ENCODE measurements at regions not wholly inside any gene's neighbourhood (a gene's known extent, or its start where the extent isn't known, plus 50 kb on each side); places are given as distances from the start of the nearest gene placed in this dataset.
"Not testable (repeated sequence)": the region's sequence is repeated elsewhere in the genome, so short reads cannot be mapped to it uniquely, and the experiment has no call there.

DNA sequence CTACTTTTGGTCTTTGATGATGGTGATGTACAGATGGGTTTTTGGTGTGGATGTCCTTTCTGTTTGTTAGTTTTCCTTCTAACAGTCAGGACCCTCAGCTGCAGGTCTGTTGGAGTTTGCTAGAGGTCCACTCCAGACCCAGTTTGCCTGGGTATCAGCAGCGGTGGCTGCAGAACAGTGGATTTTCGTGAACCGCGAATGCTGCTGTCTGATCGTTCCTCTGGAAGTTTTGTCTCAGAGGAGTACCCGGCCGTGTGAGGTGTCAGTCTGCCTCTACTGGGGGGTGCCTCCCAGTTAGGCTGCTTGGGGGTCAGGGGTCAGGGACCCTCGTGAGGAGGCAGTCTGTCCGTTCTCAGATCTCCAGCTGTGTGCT, 56.6 kb upstream of the TNFAIP8 start:
- not testable (repeated sequence) for H3K4me1 ChIP-seq (ENCODE audit: control insufficient read depth, insufficient read depth, low read length); H3K27ac ChIP-seq (ENCODE audit: low read depth, low read length); H3K4me3 ChIP-seq (ENCODE audit: low read depth, low read length); H3K27me3 ChIP-seq (ENCODE audit: control insufficient read depth, insufficient read depth, low read length); DNase-seq (ENCODE audit: low read depth in 4 of 6, low spot score in 6 of 6); H3K9me3 ChIP-seq (ENCODE audit: control insufficient read depth, insufficient read depth, low read length); H3K36me3 ChIP-seq (ENCODE audit: control insufficient read depth, insufficient read depth, low read length)
- WGBS (ENCODE audit: insufficient coverage) = 89% methylated on average over 2 of the region's 9 CpGs

- not testable (repeated sequence) for H3K4me3 ChIP-seq (ENCODE audit: low read depth, low read length); DNase-seq (ENCODE audit: low read depth in 4 of 6, low spot score in 6 of 6); H3K4me1 ChIP-seq (ENCODE audit: control insufficient read depth, insufficient read depth, low read length); H3K27ac ChIP-seq (ENCODE audit: low read depth, low read length); H3K9me3 ChIP-seq (ENCODE audit: control insufficient read depth, insufficient read depth, low read length); H3K27me3 ChIP-seq (ENCODE audit: control insufficient read depth, insufficient read depth, low read length); H3K36me3 ChIP-seq (ENCODE audit: control insufficient read depth, insufficient read depth, low read length)
- 97% methylated on average over 16 of the region's 23 CpGs for WGBS (ENCODE audit: insufficient coverage)
Measured at GRCh38 chr5:119299615-119300310, 56.1 kb upstream of the TNFAIP8 start.

DNA sequence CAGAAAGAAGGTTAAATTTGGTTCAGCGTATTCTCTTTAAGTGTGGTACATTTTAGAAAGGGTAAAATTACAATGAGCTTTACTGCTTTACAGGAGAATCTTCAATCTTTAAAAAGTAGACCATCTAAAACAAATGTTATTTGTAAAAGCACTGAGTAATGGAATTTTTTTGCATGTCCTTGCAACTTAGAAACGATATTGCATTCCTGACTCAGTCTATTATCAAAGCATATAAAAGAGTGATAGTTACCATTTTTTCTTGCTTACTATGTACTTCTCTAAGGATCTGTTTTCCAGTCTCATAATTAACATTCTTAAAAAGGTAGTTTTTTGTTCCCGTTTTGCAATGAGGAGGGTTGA, 55.5 kb upstream of the TNFAIP8 start:
- no CpG with 5 or more reads among the region's 3 CpGs for WGBS (ENCODE audit: insufficient coverage)
- no peak for DNase-seq (ENCODE audit: low read depth in 4 of 6, low spot score in 6 of 6)
- Histone ChIP-seq H3K36me3 (ENCODE audit: control insufficient read depth, insufficient read depth, low read length) (no peaks in the 10 kb centered on the region), H3K4me1 (ENCODE audit: control insufficient read depth, insufficient read depth, low read length) (no peaks in the 10 kb centered on the region), H3K9me3 (ENCODE audit: control insufficient read depth, insufficient read depth, low read length) (no peaks in the 10 kb centered on the region), H3K4me3 (ENCODE audit: low read depth, low read length) (no peak overlapping the region), H3K27ac (ENCODE audit: low read depth, low read length) (no peak overlapping the region), H3K27me3 (ENCODE audit: control insufficient read depth, insufficient read depth, low read length) (no peaks in the 10 kb centered on the region)

- H3K9me3 ChIP-seq (ENCODE audit: control insufficient read depth, insufficient read depth, low read length) = no peaks in the 10 kb centered on the region
- H3K4me1 ChIP-seq (ENCODE audit: control insufficient read depth, insufficient read depth, low read length) = no peaks in the 10 kb centered on the region
- H3K27me3 ChIP-seq (ENCODE audit: control insufficient read depth, insufficient read depth, low read length) = no peaks in the 10 kb centered on the region
- 100% methylated on average over 1 of the region's 2 CpGs for WGBS (ENCODE audit: insufficient coverage)
- H3K4me3 ChIP-seq (ENCODE audit: low read depth, low read length) = no peak overlapping the region
- no peaks in the 10 kb centered on the region for H3K36me3 ChIP-seq (ENCODE audit: control insufficient read depth, insufficient read depth, low read length)
- DNase-seq (ENCODE audit: low read depth in 4 of 6, low spot score in 6 of 6) = no peak
- no peak overlapping the region for H3K27ac ChIP-seq (ENCODE audit: low read depth, low read length)
Measured at GRCh38 chr5:119301210-119301609, 54.6 kb upstream of the TNFAIP8 start.

GRCh38 chr5:119301906-119302305, 53.9 kb upstream of the TNFAIP8 start:
- Histone ChIP-seq H3K9me3 (ENCODE audit: control insufficient read depth, insufficient read depth, low read length) (no peaks in the 10 kb centered on the region), H3K4me1 (ENCODE audit: control insufficient read depth, insufficient read depth, low read length) (no peaks in the 10 kb centered on the region), H3K36me3 (ENCODE audit: control insufficient read depth, insufficient read depth, low read length) (no peaks in the 10 kb centered on the region), H3K27me3 (ENCODE audit: control insufficient read depth, insufficient read depth, low read length) (no peaks in the 10 kb centered on the region), H3K4me3 (ENCODE audit: low read depth, low read length) (no peak overlapping the region), H3K27ac (ENCODE audit: low read depth, low read length) (no peak overlapping the region)
- DNase-seq (ENCODE audit: low read depth in 4 of 6, low spot score in 6 of 6) = no peak

GRCh38 chr5:119302449-119302848, 53.4 kb upstream of the TNFAIP8 start:
- H3K27me3 ChIP-seq (ENCODE audit: control insufficient read depth, insufficient read depth, low read length) = no peaks in the 10 kb centered on the region
- no peak overlapping the region for H3K4me3 ChIP-seq (ENCODE audit: low read depth, low read length)
- no peaks in the 10 kb centered on the region for H3K9me3 ChIP-seq (ENCODE audit: control insufficient read depth, insufficient read depth, low read length)
- H3K4me1 ChIP-seq (ENCODE audit: control insufficient read depth, insufficient read depth, low read length) = no peaks in the 10 kb centered on the region
- H3K36me3 ChIP-seq (ENCODE audit: control insufficient read depth, insufficient read depth, low read length) = no peaks in the 10 kb centered on the region
- DNase-seq (ENCODE audit: low read depth in 4 of 6, low spot score in 6 of 6) = no peak
- H3K27ac ChIP-seq (ENCODE audit: low read depth, low read length) = no peak overlapping the region
- WGBS (ENCODE audit: insufficient coverage) = 89% methylated on average over 1 of the region's 3 CpGs

DNA sequence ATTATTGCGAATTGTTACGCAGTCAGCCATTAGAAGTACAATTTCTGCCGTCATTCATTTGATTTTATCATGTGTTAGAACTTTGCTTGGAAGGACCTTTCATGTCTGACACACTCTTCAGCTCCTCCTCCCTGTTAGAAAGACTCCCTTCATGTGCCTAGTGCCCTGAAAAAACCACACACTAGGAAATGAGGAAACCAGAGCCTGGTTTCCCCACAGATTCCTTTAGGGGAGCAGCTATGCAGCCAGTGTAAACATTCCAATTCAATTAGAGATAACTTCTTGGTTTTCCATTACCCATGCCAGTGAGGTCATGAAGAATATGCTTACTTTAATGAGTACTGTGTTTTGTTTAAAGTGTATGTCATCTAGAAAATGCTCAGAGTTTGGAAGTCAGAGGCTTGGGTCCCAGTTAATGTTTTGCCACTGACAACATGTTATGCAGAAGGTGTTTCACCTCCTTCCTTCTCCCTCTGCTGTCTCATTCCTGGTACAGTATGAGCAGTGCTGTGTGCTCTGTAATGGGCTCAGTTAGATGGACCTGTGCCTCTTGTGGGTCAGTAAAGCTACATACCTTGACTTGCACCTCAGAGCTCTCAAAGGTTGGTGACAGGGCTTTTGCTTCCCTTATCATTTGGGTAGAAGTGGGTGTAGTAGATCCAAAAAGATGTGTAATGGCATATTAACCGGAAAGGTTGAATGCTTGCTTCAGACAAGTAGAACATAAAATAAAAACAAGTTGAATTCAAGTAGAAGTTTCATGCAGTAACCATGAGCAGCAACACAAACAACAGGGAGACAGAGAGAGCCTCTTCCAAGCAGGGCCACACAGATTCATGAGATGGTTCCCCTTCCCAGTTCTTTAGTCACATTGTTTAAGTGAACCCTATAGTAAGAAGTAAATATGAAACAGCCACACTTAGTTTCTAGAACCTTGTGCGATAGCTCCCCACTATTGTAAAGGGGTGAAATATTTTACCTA, 52.6 kb upstream of the TNFAIP8 start:
- Histone ChIP-seq H3K27me3 (ENCODE audit: control insufficient read depth, insufficient read depth, low read length) (no peaks in the 10 kb centered on the region), H3K36me3 (ENCODE audit: control insufficient read depth, insufficient read depth, low read length) (no peaks in the 10 kb centered on the region), H3K9me3 (ENCODE audit: control insufficient read depth, insufficient read depth, low read length) (no peaks in the 10 kb centered on the region), H3K4me3 (ENCODE audit: low read depth, low read length) (no peak overlapping the region), H3K27ac (ENCODE audit: low read depth, low read length) (peak overlapping the region; percentile 16), H3K4me1 (ENCODE audit: control insufficient read depth, insufficient read depth, low read length) (no peaks in the 10 kb centered on the region)
- no CpG with 5 or more reads among the region's 5 CpGs for WGBS (ENCODE audit: insufficient coverage)
- DNase-seq (ENCODE audit: low read depth in 4 of 6, low spot score in 6 of 6) = peak in 1 of 6 donors; percentile 42

DNA sequence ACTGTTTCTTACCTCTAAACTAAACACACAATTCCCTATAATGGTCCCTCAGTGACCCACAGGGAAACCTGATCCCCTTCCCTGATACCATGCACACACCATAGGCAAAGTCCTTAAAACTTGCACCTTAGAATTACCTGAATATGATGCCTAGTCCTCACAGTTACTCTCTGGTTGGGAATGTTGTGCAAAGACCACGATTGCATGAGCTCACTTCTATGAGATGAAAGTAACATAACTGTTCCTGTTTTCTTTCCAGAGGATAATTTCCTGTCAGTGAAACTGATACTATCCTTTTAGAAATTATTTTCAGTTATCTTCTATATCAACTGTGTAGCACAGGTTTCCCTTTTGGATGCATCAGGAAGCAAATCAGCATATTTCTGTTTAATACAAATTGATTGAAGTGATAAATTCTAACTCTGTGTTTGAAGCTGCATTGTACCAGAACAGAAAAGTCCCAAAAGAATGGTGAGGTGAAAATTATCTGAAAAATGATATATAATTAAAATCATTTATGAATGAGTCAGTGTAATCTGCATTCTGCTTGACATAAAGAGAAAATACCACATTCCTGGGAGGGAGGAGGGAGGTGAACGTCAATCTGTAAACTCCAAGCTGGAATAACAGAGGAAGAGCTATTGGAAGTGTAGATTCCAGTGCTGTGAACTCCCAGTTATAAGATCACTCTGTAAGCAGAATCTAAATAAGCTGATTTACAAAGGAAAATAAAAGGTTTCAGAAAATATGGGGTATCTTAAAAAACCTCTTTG, 51.2 kb upstream of the TNFAIP8 start:
- no peak overlapping the region for H3K4me3 ChIP-seq (ENCODE audit: low read depth, low read length)
- H3K9me3 ChIP-seq (ENCODE audit: control insufficient read depth, insufficient read depth, low read length) = no peaks in the 10 kb centered on the region
- no peak overlapping the region for H3K27ac ChIP-seq (ENCODE audit: low read depth, low read length)
- H3K27me3 ChIP-seq (ENCODE audit: control insufficient read depth, insufficient read depth, low read length) = no peaks in the 10 kb centered on the region
- H3K36me3 ChIP-seq (ENCODE audit: control insufficient read depth, insufficient read depth, low read length) = no peaks in the 10 kb centered on the region
- WGBS (ENCODE audit: insufficient coverage) = no CpG with 5 or more reads among the region's 2 CpGs
- H3K4me1 ChIP-seq (ENCODE audit: control insufficient read depth, insufficient read depth, low read length) = no peaks in the 10 kb centered on the region
- no peak for DNase-seq (ENCODE audit: low read depth in 4 of 6, low spot score in 6 of 6)

All from spinal cord (tissue), 9 donors.